Posterior vena cava (tissue), 2 donors: ENCODE measurements at regions not wholly inside any gene's neighbourhood (a gene's known extent, or its start where the extent isn't known, plus 50 kb on each side); places are given as distances from the start of the nearest gene placed in this dataset.

Source experiments
- DNase-seq: peaks from one replicate; pipeline ENCODE4 v3.0.0-alpha.2; 2020; ENCODE audit warnings: low spot score
- intact Hi-C, 2 donors: fragments of 100-400 bp; cut with DNase I; formaldehyde crosslinking; loops; one replicate each; pipeline versions ENCODE4 v1.14.1 to v1.14.2; 2022 to 2023
- donor health status: DM: yes; HTN: yes; CAD: no.
- donor health status: DM: yes; HTN: yes; CAD: no.

GRCh38 chr10:117929327-117930067, 117.2 kb downstream of the RAB11FIP2 start:
- intact Hi-C loops = no loop called here

DNA sequence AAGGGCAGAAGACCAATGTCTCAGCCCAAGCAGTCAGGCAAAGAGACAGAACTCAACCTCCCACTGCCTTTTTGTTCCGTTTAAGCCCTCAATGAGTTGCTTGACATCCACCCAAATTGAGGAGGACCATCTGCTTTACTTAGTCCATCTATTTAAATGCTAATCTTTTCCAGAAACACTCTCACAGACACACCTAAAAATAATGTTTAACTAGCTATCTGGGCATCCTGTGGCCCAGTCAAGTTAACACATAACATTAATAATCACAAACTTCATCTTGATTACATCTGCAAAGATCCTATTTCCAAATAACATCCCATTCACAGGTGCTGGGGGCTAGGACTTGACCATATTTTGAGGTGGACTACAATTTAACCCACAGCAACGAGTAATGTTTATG, 115.7 kb downstream of the RAB11FIP2 start:
- intact Hi-C loops = no loop called here

More at GRCh38 chr10:117929327-117930067, 117.2 kb downstream of the RAB11FIP2 start:
- no peak for DNase-seq

DNA sequence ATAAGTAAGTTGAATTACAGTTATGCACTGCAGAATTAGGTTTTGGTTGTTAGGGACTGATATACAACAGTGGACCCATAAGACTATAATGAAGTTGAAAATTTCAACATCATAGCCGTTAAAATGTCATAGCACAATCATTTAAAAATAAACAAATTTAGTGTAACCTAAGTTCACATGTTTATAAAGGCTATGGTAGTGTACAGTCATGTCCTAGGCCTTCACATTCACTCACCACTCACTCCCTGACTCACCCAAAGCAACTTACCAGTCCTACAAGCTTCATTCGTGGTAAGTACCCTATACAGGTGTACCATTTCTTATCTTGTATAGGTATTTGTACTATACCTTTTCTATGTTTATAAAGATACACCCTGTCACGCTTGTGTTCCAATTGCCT, 113.7 kb downstream of the RAB11FIP2 start:
- DNase-seq = no peak
- intact Hi-C loops = no loop called here

More for the DNA sequence above, 115.7 kb downstream of the RAB11FIP2 start:
- no peak for DNase-seq

DNA sequence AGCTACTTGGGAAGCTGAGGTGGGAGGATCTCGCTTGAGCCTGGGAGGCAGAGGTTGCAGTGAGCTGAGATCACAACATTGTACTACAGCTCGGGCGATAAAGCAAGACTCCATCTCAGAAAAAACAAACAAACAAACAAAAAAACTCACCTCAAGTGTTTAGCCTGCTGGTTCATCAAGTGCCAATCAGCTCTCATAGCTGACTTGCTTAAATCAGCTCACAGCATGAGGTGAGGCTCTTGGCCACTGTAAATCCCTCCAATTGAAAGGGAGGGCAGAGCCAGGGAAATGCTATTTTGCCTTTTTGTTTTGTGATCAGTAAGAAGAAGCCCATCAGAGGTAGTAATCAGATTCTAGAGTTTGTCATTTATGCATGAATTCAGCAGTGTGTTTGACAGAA, 112.3 kb downstream of the RAB11FIP2 start:
- intact Hi-C loops = no loop called here
- DNase-seq = no peak

DNA sequence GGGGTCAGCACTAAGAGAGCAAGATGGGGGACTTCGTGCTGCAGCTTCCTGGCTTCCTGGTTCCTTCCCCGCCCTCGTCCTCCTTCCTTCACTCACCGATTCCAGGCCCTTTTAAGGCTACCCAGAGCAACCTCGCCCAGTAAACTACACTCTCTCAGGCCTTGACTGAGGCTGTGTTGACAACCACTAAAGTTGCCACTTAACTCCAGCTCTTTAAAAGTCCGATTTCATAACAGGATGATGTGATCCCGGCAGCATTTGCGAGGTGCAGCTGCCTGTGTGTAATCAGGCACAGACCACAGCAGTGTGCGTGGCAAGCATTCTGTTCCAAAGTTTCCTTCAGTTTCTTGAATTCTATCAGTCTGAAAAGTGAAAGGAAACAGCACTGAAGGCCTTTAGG, 110.6 kb downstream of the RAB11FIP2 start:
- DNase-seq = no peak
- intact Hi-C loops = no loop called here

DNA sequence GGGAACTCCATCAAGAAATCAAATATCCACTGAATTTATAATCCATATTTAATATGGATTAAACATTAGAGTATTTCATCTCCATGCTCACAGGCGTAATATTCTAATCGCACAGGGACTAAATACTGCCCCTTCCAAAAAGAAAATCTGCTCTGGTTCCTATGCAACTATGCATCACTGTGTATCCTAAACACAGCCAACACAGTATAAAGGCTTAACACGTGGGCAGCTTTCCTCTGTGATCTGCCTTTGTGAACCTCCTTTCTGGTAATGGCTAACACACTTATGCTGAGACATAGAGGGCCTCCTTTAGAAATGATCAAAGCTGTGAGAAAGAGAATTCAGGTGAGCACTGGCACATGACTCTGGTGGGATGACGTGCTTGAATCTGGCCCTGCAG, 110.2 kb downstream of the RAB11FIP2 start:
- intact Hi-C loops = no loop called here
- DNase-seq = no peak

GRCh38 chr10:117936976-117937375, 109.8 kb downstream of the RAB11FIP2 start:
- DNase-seq = no peak
- intact Hi-C loops = no loop called here

DNA sequence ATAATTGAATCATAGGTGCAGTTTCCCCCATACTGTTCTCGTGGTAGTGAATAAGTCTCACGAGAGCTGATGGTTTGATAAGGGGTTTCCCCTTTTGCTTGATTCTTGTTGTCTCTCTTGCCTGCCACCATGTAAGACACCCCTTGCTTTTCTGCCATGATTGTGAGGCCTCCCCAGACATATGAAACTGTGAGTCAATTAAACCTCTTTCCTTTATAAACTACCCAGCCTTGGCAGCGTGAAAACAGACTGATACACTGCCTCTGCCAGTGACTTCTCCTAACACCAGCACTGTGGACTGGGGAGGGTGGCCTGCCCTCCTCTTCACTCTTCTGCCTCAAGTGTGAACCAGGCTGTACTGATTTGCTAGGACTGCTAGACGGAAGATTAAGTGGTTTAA, 108.6 kb downstream of the RAB11FIP2 start:
- intact Hi-C loops = no loop called here

DNA sequence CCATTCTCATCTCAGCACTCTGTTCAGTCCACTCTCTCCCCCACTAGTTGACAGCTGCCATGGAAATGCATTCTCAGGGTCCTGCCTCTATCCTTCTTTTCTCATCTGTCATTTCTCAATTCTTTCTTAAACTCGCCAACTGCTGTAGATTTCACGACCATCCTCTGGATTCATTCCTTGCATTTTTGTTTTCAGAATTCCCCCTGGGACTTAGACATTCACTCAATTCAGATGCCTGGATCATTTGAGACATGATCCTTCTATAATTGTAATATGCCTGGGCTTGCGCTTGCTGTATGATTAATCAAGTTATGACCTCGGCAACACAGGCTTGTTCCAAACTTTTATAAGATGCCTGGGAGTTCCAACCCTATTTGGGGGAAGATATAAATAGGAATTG, 104.5 kb downstream of the RAB11FIP2 start:
- intact Hi-C loops = no loop called here
- no peak for DNase-seq

More for the DNA sequence above, 108.6 kb downstream of the RAB11FIP2 start:
- DNase-seq = no peak

- intact Hi-C loops = no loop called here
Measured at GRCh38 chr10:117944676-117945447, 101.9 kb downstream of the RAB11FIP2 start.

GRCh38 chr10:117945651-117946050, 101.1 kb downstream of the RAB11FIP2 start:
- intact Hi-C loops = no loop called here

More at GRCh38 chr10:117944676-117945447, 101.9 kb downstream of the RAB11FIP2 start:
- no peak for DNase-seq

DNA sequence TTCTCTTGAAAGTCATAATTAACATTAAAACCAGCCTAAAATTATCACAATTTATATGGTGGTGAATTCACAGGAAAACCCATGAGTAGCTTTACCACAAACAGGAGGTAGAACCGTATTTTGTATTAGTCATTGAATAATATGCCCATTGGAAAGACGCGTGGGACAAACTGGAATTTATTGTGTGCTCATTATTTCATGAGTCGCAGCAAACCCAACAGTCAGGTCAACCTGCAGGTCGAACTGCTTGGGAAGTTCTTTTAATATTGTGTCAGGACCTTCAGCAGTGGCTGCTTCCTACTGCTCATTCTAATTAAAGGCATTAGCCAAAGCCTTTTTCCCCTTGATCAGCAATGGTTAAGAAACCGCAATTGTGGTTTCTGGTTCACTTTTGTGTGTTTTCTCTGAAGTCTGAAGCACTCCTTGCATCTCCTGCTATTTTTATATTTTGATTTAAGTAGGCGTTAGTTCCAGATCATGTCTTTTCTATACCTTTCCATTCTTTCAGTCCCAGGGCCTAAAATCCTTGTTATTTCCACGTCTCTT, 100.1 kb downstream of the RAB11FIP2 start:
- intact Hi-C loops = no loop called here
- no peak for DNase-seq

More at GRCh38 chr10:117945651-117946050, 101.1 kb downstream of the RAB11FIP2 start:
- no peak for DNase-seq

DNA sequence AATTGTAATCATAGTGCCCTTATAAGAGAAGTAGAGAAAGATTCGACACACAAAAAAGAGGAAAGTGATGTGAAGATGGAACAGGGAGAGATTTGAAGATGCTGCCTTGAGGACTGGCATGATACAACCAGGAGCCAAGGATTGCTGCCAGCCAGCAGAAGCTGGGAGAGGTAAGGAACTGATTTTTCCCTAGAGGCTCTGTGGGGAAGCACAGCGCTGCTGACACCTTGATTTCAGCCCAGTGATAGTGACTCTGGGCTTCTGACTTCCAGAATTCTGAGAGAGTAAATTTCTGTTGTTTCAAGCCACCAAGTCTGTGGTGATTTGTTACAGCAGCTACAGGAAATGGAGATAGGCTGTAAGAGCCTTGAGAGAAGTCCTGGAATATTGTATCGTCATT, 98.2 kb downstream of the RAB11FIP2 start:
- intact Hi-C loops = no loop called here
- no peak for DNase-seq

DNA sequence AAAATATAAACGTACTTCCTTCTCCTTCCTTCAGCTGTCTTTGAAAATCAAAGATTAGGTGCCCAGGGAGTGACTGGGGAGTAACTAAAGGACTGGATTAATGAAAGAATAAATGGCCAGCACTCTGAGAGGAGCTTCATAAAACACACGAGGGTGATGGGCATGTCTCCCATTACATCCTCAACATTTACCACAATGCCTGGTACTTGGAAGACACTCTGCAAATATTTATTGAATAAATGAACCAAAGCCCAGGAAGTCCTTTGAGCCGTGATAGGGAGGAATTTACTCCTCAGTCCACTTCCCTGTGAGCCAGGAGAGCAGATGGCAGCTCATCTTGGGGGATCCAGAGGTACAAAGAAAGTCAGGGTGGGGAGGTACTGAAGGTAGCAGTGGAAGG, 96.3 kb downstream of the RAB11FIP2 start:
- intact Hi-C loops = no loop called here

More for the DNA sequence above, 96.3 kb downstream of the RAB11FIP2 start:
- no peak for DNase-seq
